HEK293 (cell line): ENCODE measurements at regions not wholly inside any gene's neighbourhood (a gene's known extent, or its start where the extent isn't known, plus 50 kb on each side); places are given as distances from the start of the nearest gene placed in this dataset.

Experiments used
- CTCF ChIA-PET: fragments of 350-600 bp; formaldehyde crosslinking; extraction: SDS; loops from one replicate; lab custom pipeline; 2021; ENCODE audit warnings: antibody characterized with exemption; lab: Yijun Ruan, JAX
- POLR2A ChIA-PET: fragments of 300-600 bp; formaldehyde crosslinking; extraction: SDS; loops from one replicate; lab custom pipeline; 2020; ENCODE audit warnings: antibody characterized with exemption, inconsistent platforms; lab: Yijun Ruan, JAX
- H3K27ac ChIP-seq: fragments of 200-500 bp; sonication (Bioruptor generic); 2 replicates; pipeline ENCODE4 v1.5.1; 2014; ENCODE audit warnings: low read depth, low read length, control low read depth, inconsistent platforms; ENCODE audit errors: extremely low read depth
- H3K36me3 ChIP-seq, 2 experiments: fragments of 200-500 bp in 1 of 2; sonication (Bioruptor generic) in 1 of 2; 1 replicate in 1 of 2; 2 replicates in 1 of 2; pipeline ENCODE4 v1.5.1; 2014 to 2017; ENCODE audit warnings: inconsistent platforms in 2 of 2, low read length in 2 of 2; ENCODE audit not compliant: control insufficient read depth in 2 of 2, insufficient read depth in 1 of 2
- H3K4me1 ChIP-seq: fragments of 200-500 bp; sonication (Bioruptor generic); 2 replicates; pipeline ENCODE4 v1.5.1; 2014; ENCODE audit warnings: mild to moderate bottlenecking, low read length, inconsistent platforms; ENCODE audit not compliant: control insufficient read depth, insufficient read depth
- H3K4me3 ChIP-seq: 2 replicates; pipeline ENCODE4 v1.5.1; 2011; ENCODE audit warnings: low read depth, mild to moderate bottlenecking, control low read depth, low read length, moderate library complexity
- H3K9me3 ChIP-seq: fragments of 200-500 bp; sonication (Bioruptor generic); 2 replicates; pipeline ENCODE4 v1.5.1; 2014; ENCODE audit warnings: low read depth, low read length, inconsistent platforms; ENCODE audit not compliant: control insufficient read depth, insufficient read depth
- GLIS1 ChIP-seq: fragments of 450-650 bp; formaldehyde crosslinking; IDR thresholded peaks from 2 replicates; pipeline ENCODE4 v1.5.1; 2016; ENCODE audit warnings: missing biosample characterization, missing genetic modification characterization
- TRIM28 ChIP-seq: IDR thresholded peaks from 2 replicates; pipeline ENCODE4 v1.6.1; 2011; ENCODE audit warnings: low read length, control low read depth, borderline replicate concordance
- ZBTB10 ChIP-seq: fragments of 450-650 bp; formaldehyde crosslinking; IDR thresholded peaks from 2 replicates; pipeline ENCODE4 v1.5.1; 2016; ENCODE audit warnings: missing biosample characterization, missing genetic modification characterization
- ZBTB6 ChIP-seq: fragments of 450-650 bp; formaldehyde crosslinking; IDR thresholded peaks from 2 replicates; pipeline ENCODE4 v1.5.1; 2017; ENCODE audit warnings: missing biosample characterization, missing genetic modification characterization
- ZFP37 ChIP-seq: fragments of 450-650 bp; formaldehyde crosslinking; IDR thresholded peaks from 2 replicates; pipeline ENCODE4 v1.5.1; 2016; ENCODE audit warnings: missing biosample characterization, missing genetic modification characterization
- ZNF112 ChIP-seq: fragments of 450-650 bp; formaldehyde crosslinking; IDR thresholded peaks from 2 replicates; pipeline ENCODE4 v1.5.0; 2017; ENCODE audit warnings: missing biosample characterization, missing genetic modification characterization
- ZNF132 ChIP-seq: fragments of 450-650 bp; formaldehyde crosslinking; IDR thresholded peaks from 2 replicates; pipeline ENCODE4 v1.5.1; 2017; ENCODE audit warnings: missing biosample characterization, missing genetic modification characterization, borderline replicate concordance
- ZNF138 ChIP-seq: fragments of 450-650 bp; formaldehyde crosslinking; IDR thresholded peaks from 2 replicates; pipeline ENCODE4 v1.5.1; 2016; ENCODE audit warnings: missing biosample characterization, missing genetic modification characterization, borderline replicate concordance
- ZNF324 ChIP-seq: fragments of 450-650 bp; formaldehyde crosslinking; IDR thresholded peaks from 2 replicates; pipeline ENCODE4 v1.5.1; 2016; ENCODE audit warnings: missing biosample characterization, missing genetic modification characterization
- ZNF335 ChIP-seq: fragments of 450-650 bp; formaldehyde crosslinking; conservative IDR thresholded peaks from 2 replicates; pipeline ENCODE4 v1.5.1; 2016; ENCODE audit warnings: missing biosample characterization, missing genetic modification characterization
- ZNF677 ChIP-seq: fragments of 450-650 bp; IDR thresholded peaks from 2 replicates; pipeline ENCODE4 v1.5.0; 2018; ENCODE audit warnings: missing biosample characterization, mild to moderate bottlenecking, missing genetic modification characterization, moderate library complexity
- TF ChIP-seq, protein P1 (sequence below): sonication (generic); formaldehyde crosslinking; IDR thresholded peaks from 2 replicates; pipeline ENCODE4 v1.8.1; 2022; ENCODE audit warnings: mild to moderate bottlenecking, moderate library complexity, missing genetic modification reagents
- TF ChIP-seq, protein P2 (sequence below): fragments of 450-650 bp; formaldehyde crosslinking; conservative IDR thresholded peaks from 2 replicates; pipeline ENCODE4 v1.5.1; 2016; ENCODE audit warnings: low read depth, missing biosample characterization, missing genetic modification characterization
- TF ChIP-seq, protein P3 (sequence below): fragments of 450-650 bp; formaldehyde crosslinking; IDR thresholded peaks from 2 replicates; pipeline ENCODE4 v1.5.1; 2016; ENCODE audit warnings: missing biosample characterization, missing genetic modification characterization

DNA sequence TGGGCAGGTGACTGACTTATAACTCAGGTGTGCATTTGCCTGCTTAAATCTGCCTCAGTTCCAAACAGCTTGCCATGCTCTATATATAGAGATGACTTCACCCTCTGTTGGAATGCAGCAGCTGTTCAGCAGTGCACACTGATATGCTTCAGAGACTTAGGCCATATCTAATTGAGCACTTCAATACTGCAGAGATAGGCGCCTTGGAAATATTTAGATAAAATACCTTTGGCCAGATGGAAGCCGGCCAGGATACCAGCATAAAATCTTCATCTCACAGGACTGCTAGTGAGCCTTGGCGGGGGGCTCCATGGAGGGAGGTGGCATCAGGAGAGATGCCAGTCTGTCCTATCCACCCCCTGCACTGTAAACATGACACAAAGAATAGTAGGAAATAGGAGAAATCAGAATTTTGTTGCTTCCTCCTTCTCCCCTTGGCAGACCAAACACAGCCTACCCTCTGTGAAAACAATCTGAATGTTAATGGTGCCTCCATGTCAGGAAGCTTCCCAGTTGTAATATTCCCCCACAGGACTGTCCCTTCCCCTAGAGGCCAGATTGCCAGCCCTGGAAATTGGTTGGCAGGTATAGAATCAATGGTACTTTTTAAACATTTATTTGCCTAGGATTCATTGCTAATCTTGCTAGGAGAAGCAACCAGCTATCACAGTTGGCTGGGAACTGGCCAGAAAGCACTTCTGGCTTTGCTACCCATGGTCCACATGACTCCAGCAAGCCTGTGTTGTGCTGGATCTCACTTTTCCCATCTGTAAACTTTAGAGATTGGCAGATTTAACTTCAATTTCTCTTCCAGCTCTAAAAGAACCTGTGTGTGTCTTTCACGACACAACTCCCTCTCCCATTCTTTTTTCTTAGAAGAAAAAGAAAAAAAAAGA lies 215.5 kb upstream of the KCNMB2 start:
- no peak overlapping the region for H3K27ac ChIP-seq

GRCh38 chr3:178324356-178324755 lies 211.9 kb upstream of the KCNMB2 start:
- POLR2A ChIA-PET, result no interaction called here
- Histone ChIP-seq H3K9me3 (no peaks in the 10 kb centered on the region), H3K27ac (no peak overlapping the region), H3K4me3 (no peak overlapping the region), H3K36me3 (no peaks in the 10 kb centered on the region), H3K4me1 (no peaks in the 10 kb centered on the region)
- TF ChIP-seq, protein P1, sequence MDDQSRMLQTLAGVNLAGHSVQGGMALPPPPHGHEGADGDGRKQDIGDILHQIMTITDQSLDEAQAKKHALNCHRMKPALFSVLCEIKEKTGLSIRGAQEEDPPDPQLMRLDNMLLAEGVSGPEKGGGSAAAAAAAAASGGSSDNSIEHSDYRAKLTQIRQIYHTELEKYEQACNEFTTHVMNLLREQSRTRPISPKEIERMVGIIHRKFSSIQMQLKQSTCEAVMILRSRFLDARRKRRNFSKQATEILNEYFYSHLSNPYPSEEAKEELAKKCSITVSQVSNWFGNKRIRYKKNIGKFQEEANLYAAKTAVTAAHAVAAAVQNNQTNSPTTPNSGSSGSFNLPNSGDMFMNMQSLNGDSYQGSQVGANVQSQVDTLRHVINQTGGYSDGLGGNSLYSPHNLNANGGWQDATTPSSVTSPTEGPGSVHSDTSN, result no peak
- TF ChIP-seq ZNF138 (tag by site-specific recombination), result no peak
- TF ChIP-seq, protein P2, sequence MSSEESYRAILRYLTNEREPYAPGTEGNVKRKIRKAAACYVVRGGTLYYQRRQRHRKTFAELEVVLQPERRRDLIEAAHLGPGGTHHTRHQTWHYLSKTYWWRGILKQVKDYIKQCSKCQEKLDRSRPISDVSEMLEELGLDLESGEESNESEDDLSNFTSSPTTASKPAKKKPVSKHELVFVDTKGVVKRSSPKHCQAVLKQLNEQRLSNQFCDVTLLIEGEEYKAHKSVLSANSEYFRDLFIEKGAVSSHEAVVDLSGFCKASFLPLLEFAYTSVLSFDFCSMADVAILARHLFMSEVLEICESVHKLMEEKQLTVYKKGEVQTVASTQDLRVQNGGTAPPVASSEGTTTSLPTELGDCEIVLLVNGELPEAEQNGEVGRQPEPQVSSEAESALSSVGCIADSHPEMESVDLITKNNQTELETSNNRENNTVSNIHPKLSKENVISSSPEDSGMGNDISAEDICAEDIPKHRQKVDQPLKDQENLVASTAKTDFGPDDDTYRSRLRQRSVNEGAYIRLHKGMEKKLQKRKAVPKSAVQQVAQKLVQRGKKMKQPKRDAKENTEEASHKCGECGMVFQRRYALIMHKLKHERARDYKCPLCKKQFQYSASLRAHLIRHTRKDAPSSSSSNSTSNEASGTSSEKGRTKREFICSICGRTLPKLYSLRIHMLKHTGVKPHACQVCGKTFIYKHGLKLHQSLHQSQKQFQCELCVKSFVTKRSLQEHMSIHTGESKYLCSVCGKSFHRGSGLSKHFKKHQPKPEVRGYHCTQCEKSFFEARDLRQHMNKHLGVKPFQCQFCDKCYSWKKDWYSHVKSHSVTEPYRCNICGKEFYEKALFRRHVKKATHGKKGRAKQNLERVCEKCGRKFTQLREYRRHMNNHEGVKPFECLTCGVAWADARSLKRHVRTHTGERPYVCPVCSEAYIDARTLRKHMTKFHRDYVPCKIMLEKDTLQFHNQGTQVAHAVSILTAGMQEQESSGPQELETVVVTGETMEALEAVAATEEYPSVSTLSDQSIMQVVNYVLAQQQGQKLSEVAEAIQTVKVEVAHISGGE (tag by site-specific recombination), result no peak
- TF ChIP-seq, protein P3, sequence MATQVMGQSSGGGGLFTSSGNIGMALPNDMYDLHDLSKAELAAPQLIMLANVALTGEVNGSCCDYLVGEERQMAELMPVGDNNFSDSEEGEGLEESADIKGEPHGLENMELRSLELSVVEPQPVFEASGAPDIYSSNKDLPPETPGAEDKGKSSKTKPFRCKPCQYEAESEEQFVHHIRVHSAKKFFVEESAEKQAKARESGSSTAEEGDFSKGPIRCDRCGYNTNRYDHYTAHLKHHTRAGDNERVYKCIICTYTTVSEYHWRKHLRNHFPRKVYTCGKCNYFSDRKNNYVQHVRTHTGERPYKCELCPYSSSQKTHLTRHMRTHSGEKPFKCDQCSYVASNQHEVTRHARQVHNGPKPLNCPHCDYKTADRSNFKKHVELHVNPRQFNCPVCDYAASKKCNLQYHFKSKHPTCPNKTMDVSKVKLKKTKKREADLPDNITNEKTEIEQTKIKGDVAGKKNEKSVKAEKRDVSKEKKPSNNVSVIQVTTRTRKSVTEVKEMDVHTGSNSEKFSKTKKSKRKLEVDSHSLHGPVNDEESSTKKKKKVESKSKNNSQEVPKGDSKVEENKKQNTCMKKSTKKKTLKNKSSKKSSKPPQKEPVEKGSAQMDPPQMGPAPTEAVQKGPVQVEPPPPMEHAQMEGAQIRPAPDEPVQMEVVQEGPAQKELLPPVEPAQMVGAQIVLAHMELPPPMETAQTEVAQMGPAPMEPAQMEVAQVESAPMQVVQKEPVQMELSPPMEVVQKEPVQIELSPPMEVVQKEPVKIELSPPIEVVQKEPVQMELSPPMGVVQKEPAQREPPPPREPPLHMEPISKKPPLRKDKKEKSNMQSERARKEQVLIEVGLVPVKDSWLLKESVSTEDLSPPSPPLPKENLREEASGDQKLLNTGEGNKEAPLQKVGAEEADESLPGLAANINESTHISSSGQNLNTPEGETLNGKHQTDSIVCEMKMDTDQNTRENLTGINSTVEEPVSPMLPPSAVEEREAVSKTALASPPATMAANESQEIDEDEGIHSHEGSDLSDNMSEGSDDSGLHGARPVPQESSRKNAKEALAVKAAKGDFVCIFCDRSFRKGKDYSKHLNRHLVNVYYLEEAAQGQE (tag by site-specific recombination), result no peak
- no peak for TF ChIP-seq ZNF324 (tag by site-specific recombination)
- no peak for TF ChIP-seq ZFP37 (tag by site-specific recombination)
- no peak for TF ChIP-seq ZNF677
- TF ChIP-seq ZNF112, result no peak
- TF ChIP-seq ZBTB10 (tag by site-specific recombination), result no peak
- TF ChIP-seq ZBTB6 (tag by site-specific recombination), result no peak
- CTCF ChIA-PET, result interaction anchor here (0.6 kb wide), 1 partner anchor 1191 kb away, joined by 3 read pairs; no protein-coding TSS in a partner anchor

More for the DNA sequence above, 215.5 kb upstream of the KCNMB2 start:
- TF ChIP-seq ZNF335 (0 out of 2 replicates have a peak, but pooled peaks have one; percentile 17), GLIS1 (tag by site-specific recombination) (peak; percentile 19; the same call in 1 of the 2 replicates), ZNF132 (tag by site-specific recombination) (no peak), TRIM28 (no peak)
- Histone ChIP-seq H3K9me3 (no peaks in the 10 kb centered on the region), H3K36me3 (no peaks in the 10 kb centered on the region), H3K4me1 (no peaks in the 10 kb centered on the region), H3K4me3 (no peak overlapping the region)
- POLR2A ChIA-PET, result no interaction called here
- CTCF ChIA-PET, result interaction anchor here (0.8 kb wide), 1 partner anchor 627 kb away, joined by 3 read pairs; no protein-coding TSS in a partner anchor
